ENCODE measurements at regions not wholly inside any gene's neighbourhood (a gene's known extent, or its start where the extent isn't known, plus 50 kb on each side); places are given as distances from the start of the nearest gene placed in this dataset.
"Not testable (repeated sequence)": the region's sequence is repeated elsewhere in the genome, so short reads cannot be mapped to it uniquely, and the experiment has no call there.

GRCh38 chr2:124967325-124967724, 942.2 kb downstream of the CNTNAP5 start:
- no peak for DNase-seq

DNA sequence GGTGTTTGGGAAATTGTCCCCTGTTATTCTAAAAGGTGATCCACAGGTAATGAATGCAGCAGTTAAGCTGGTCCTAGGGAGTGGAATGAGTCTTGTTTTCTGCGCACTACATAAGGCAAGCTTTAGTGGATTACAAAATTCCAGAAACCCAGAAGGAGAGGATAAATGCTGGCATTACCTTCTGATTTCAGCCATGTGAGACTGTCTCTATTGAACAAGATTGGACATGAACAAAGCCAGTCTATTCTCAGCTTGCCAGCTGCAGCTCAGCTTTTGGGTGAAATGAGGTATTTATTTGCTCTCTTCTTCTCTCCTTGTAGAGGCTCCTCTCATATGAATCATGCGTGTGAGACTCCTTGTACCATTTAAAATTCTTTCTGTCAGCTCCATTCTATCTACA, 944.9 kb downstream of the CNTNAP5 start:
- no peak for DNase-seq

DNA sequence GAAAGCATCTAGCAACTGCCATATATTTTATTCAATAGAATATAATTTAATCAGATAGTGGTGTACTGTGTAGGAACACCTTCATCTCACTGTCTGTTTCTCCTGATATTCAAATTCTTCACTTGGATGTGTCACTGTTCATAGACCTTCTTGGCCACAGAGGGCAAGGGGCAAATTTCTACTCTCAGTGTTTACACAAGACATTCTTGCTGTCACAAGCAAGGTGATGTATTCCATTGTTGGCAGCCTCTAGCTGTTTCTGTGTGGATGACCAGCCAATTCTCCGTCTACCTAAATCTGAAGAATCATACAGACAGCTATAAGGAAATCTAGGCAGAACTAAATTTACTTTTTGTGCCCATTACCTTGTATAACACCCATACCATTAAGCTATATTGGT, 948.3 kb downstream of the CNTNAP5 start:
- no peak for DNase-seq

- no peak for DNase-seq
These were observed 950.1 kb downstream of the CNTNAP5 start for GRCh38 chr2:124975224-124975623.

DNA sequence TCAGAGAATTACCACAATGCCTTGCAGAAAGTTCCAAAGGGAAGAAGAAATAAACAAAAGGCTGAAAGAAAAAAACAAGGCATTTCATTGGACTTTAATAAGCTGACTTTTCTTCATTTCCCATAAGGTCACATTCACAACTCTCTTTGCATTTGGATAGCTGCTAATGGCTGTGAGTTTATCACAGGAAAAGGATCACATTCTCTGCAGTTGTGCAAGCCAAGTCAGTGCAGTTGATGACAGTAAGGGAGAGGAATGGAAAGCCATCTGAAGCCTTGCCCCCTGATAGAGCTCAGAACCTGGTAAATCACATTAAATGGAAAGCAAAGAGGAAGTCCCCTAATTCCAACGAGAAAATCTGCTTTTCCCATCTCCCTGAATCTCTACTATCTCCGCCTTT, 950.6 kb downstream of the CNTNAP5 start:
- DNase-seq, result no peak

DNA sequence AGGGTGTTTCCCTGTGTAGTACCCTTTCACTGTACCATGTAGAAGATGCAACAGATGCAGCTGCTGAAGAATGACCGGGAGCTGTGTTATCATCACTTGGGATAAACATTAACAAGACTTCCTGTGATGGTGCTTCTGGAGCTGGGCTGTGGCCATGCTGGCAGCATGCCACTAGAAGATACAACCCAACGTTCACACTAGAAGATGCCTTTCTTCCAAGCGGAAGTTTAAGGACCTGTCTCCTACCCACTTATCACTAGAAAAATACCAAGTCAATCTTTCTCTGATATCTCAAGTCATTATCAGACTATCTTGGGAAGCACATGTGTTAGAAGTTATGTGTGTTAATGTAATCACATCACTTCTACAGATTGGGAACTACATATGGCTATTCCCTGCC, 953.5 kb downstream of the CNTNAP5 start:
- DNase-seq, result no peak

DNA sequence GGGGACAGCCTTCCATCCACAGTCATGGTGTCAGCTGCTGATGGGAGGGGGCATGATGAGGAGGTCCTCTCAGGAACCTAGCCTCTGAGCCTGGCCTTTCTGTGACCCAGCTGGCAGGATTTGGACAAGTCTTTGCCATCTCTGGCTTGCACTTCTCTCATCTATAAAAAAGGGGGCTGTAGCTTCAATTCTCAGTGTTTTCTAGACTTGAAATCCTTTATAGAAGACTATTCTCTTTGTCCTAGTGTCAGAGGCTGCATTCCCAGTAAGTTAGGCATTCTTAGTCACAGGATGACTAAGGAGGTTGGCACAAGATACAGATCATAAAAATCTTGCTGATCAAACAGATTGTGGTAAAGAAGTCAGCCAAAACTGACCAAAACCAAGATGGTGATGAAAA, 958.5 kb downstream of the CNTNAP5 start:
- no peak for DNase-seq

DNA sequence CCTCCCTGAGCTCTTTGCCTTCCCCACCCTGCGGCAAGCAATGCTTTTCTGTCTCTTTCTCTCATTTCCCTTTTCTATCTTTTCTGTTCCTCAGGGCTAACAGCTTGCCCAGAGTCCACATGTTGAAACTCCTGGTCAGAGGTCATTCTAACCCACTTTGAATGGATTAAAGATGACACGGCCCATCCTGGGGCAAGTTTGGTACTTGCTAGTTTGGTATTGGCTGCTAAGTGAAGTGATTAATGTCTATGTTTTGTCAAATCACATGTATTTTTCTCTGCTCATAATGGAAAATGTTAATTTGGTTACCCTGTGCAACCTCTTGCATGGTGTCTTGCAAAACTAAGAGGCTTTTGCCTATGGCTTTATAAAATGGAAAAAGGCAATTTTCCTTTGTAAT, 960.2 kb downstream of the CNTNAP5 start:
- no peak for DNase-seq

DNA sequence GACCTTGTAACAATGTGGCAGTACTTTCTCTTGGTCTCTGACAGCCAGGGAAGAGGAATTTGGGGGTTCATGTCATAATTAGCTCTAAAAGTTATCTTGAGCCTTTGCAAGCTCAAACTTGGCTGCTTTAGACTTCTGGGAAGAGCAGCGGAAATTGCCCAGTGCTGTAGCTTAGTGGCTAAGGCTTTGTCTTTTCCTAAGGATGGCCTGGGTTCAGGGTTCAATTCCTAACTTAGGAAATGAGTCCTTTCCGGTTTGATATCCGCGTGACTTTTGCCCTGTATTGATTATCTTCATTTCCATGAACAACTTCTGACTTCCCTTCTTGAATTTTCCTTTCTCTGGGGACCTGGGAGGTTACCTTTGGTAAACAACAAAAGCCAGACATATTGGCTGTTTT, 961.0 kb downstream of the CNTNAP5 start:
- DNase-seq, result no peak

- not testable (repeated sequence) for DNase-seq
These were observed 961.8 kb downstream of the CNTNAP5 start for GRCh38 chr2:124986870-124987269.

DNA sequence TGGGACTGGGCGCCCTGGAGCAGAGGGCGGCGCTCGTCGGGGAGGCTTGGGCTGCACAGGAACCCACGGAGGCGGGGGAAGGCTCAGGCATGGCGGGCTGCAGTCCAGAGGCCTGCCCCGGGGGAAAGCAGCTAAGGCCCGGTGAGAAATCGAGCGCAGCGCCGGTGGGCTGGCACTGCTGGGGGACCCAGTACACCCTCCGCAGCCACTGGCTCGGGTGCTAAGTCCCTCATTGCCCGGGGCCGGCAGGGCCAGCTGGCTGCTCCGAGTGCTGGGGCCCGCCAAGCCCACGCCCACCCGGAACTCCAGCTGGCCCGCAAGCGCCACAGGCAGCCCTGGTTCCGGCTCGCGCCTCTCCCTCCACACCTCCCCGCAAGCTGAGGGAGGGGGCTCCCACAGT, 962.3 kb downstream of the CNTNAP5 start:
- not testable (repeated sequence) for DNase-seq

DNA sequence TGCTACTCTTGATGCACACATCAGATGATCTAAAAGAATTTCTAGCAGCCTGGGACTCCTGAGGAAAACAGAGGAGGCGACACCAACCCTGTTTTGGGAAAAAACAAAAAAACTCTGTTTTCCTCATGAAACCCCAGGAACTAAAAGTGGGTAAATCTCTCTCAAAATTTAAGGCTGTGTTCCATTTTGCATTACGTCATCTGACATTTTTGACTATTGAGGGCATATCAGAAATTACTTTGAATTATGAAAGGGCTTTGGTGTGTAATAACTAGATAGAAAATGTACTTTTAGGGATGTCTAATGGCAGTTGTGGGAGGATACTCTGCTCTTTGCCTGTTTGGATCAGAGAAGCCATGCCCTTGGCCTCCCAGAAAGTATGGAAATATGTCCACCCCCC, 963.0 kb downstream of the CNTNAP5 start:
- no peak for DNase-seq

DNA sequence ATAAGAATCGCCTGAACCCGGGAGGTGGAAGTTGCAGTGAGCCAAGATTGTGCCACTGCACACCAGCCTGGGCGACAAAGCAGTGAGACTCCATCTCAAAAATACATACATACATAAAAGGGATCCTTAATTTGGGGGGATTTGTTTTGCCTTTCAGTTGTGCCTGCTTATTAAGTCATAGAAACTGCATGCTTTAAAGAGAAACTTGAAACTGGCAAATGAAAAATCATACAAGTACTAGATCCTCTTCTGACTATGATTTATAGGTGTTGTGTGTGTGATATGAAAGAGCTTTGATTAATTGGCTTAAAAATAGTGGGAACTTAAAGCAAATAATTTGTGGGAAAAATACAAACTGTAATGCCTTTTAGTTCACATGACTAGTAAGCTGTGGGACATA, 963.7 kb downstream of the CNTNAP5 start:
- DNase-seq, result no peak

- DNase-seq, result no peak
These were observed 968.7 kb downstream of the CNTNAP5 start for GRCh38 chr2:124993809-124994208.

DNA sequence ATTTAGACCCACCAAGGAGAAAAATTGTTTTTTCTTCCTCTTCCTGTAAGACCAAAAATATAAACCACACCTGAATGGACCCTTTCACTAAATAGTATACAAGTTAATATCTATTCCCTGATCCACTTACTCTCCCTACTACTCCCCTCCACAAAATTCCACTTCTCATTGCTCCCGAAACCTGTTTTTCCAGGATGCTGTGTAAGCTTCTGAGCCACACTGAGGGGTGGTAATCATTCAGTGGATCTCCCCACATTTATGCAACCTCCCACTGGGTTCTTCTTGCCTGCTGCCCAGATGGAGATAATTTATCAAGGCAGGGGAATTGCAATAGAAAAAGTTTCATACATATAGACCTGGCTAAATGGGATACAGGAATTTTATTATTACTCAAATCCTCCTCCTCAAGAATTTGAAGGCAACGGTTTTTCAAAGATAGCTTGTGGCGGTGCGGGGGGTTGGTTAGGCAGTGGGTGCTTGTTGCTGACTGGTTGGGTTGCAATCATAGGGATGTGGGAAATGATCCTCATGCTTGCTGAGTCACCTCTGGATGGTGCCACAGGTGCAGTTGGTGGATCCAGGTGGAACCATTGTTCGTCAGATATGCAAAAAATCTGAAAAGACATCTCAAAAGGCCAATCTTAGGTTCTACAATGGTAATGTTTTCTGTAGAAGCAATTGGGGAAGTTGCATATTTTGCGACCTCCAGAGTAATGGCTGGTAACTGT, 970.3 kb downstream of the CNTNAP5 start:
- no peak for DNase-seq

GRCh38 chr2:124996406-124996805, 971.3 kb downstream of the CNTNAP5 start:
- no peak for DNase-seq

DNA sequence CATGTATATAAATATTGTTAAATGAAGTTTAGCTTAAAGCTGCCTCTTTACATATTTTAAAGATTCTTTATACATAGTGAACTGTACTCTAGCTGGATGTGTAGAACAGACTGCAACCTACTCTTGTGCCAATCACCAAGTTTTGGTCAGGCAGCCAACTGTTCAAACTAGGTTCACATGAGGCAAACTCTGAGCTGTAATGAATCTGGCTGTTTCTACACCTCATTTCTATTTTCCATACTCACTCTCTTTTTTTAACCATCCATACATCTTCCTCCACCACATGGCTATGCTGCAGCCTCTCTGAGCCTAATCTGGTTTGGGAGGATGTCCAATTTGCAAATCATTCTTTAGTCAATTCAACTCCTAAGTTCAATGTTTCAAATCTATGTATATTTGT, 974.8 kb downstream of the CNTNAP5 start:
- DNase-seq, result no peak

GRCh38 chr2:125004106-125004800, 979.2 kb downstream of the CNTNAP5 start:
- DNase-seq, result no peak

- no peak for DNase-seq
These were observed 981.6 kb downstream of the CNTNAP5 start for GRCh38 chr2:125006676-125007075.

DNA sequence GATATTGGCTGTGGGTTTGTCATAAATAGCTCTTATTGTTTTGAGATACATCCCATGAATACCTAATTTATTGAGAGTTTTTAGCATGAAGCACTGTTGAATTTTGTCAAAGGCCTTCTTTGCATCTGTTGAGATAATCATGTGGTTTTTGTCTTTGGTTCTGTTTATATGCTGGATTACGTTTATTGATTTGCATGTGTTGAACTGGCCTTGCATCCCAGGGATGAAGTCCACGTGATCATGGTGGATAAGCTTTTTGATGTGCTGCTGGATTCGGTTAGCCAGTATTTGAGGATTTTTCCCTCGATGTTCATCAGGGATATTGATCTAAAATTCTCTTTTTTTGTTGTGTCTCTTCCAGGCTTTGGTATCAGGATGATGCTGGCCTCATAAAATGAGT, 1003.6 kb downstream of the CNTNAP5 start:
- DNase-seq, result not testable (repeated sequence)

DNA sequence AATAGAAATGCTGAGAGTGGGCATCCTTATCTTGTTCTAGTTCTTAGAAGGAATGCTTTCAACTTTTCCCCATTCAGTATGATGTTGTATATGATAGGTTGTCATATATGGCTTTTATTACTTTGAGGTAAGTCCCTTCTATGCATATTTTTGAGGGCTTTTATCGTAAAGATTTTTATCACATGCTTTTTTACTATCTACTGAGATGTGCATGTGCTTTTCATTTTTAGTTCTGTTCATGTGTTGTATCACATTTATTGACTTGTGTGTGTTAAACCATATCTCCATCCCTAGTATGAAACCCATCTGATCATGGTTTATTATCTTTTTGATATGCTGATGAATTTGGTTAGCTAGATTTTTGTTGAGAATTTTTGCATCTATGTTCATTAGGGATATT, 1008.8 kb downstream of the CNTNAP5 start:
- DNase-seq, result no peak

GRCh38 chr2:125037135-125037653, 1012.1 kb downstream of the CNTNAP5 start:
- DNase-seq, result no peak

- DNase-seq, result no peak
These were observed 1016.8 kb downstream of the CNTNAP5 start for GRCh38 chr2:125041846-125042245.

DNA sequence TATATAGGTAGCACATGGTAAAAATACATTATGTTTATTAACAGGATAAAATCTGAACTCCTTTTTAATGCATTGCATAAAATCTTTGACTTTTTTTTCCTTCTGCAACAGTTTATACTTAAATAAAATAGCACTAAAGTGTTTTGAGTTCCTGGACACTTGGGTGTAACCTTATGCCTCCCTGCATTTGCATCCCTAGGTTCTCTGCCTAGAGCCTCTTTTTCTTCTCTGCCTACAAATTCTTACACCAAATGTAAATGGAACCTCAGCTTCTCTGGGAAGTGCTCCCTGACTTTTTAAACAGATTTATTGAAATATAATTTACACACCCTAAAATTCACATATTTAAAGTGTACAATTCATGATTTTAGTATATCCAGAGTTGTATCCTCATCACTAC, 1017.6 kb downstream of the CNTNAP5 start:
- DNase-seq, result no peak
